HG03521 (cell line): ENCODE measurements at regions not wholly inside any gene's neighbourhood (a gene's known extent, or its start where the extent isn't known, plus 50 kb on each side); places are given as distances from the start of the nearest gene placed in this dataset.

Experiments
- ATAC-seq: cut with Tn5 transposase; IDR thresholded peaks from one replicate; pipeline ENCODE4 v1.9.1; 2021; ENCODE audit warnings: mild to moderate bottlenecking, moderate library complexity; ENCODE audit not compliant: unreplicated experiment

- ATAC-seq = no peak
These were observed 904.3 kb downstream of the METTL15 start for GRCh38 chr11:29012507-29012906.

- ATAC-seq = no peak
These were observed 901.2 kb downstream of the METTL15 start for GRCh38 chr11:29009426-29009825.

GRCh38 chr11:29008481-29008880 lies 900.3 kb downstream of the METTL15 start:
- no peak for ATAC-seq

GRCh38 chr11:29006668-29007067 lies 898.5 kb downstream of the METTL15 start:
- no peak for ATAC-seq

GRCh38 chr11:29005401-29005980 lies 897.3 kb downstream of the METTL15 start:
- ATAC-seq = no peak

- ATAC-seq = no peak
These were observed 894.6 kb downstream of the METTL15 start for GRCh38 chr11:29002816-29003215.

GRCh38 chr11:28999620-29000019 lies 891.4 kb downstream of the METTL15 start:
- ATAC-seq = no peak

- ATAC-seq = no peak
These were observed 884.8 kb downstream of the METTL15 start for GRCh38 chr11:28992996-28993395.

- ATAC-seq = no peak
These were observed 876.0 kb downstream of the METTL15 start for GRCh38 chr11:28984231-28984630.

- ATAC-seq = no peak
These were observed 875.6 kb downstream of the METTL15 start for GRCh38 chr11:28983780-28984179.

- ATAC-seq = no peak
These were observed 873.2 kb downstream of the METTL15 start for GRCh38 chr11:28981381-28981780.

GRCh38 chr11:28976801-28977145 lies 868.6 kb downstream of the METTL15 start:
- ATAC-seq = no peak

GRCh38 chr11:28976012-28976800 lies 868.0 kb downstream of the METTL15 start:
- ATAC-seq = no peak

- ATAC-seq = no peak
These were observed 861.6 kb downstream of the METTL15 start for GRCh38 chr11:28969832-28970231.

- no peak for ATAC-seq
These were observed 858.8 kb downstream of the METTL15 start for GRCh38 chr11:28966951-28967350.

- ATAC-seq = no peak
These were observed 857.6 kb downstream of the METTL15 start for GRCh38 chr11:28965819-28966218.

GRCh38 chr11:28964811-28965210 lies 856.6 kb downstream of the METTL15 start:
- no peak for ATAC-seq

- ATAC-seq = no peak
These were observed 855.0 kb downstream of the METTL15 start for GRCh38 chr11:28963187-28963586.

GRCh38 chr11:28962502-28962901 lies 854.3 kb downstream of the METTL15 start:
- ATAC-seq = no peak

GRCh38 chr11:28961726-28962125 lies 853.5 kb downstream of the METTL15 start:
- no peak for ATAC-seq

GRCh38 chr11:28956446-28956845 lies 848.3 kb downstream of the METTL15 start:
- ATAC-seq = no peak

GRCh38 chr11:28951191-28951590 lies 843.0 kb downstream of the METTL15 start:
- ATAC-seq = no peak

GRCh38 chr11:28939381-28939780 lies 831.2 kb downstream of the METTL15 start:
- ATAC-seq = no peak
